HEK293T (cell line): ENCODE measurements at regions not wholly inside any gene's neighbourhood (a gene's known extent, or its start where the extent isn't known, plus 50 kb on each side); places are given as distances from the start of the nearest gene placed in this dataset.

Experiments used
- BHLHE40 ChIP-seq: fragments of 450-650 bp; IDR thresholded peaks from 2 replicates; pipeline ENCODE4 v1.6.1; 2016; ENCODE audit warnings: mild to moderate bottlenecking, moderate library complexity, borderline replicate concordance
- FOXK2 ChIP-seq: fragments of 450-650 bp; IDR thresholded peaks from 2 replicates; pipeline ENCODE4 v1.6.1; 2016; ENCODE audit warnings: mild to moderate bottlenecking
- L3MBTL2 ChIP-seq: fragments of 450-650 bp; conservative IDR thresholded peaks from 2 replicates; pipeline ENCODE4 v1.6.1; 2016; ENCODE audit warnings: mild to moderate bottlenecking
- SP1 ChIP-seq: fragments of 450-650 bp; IDR thresholded peaks from 2 replicates; pipeline ENCODE4 v1.6.1; 2017
- ZNF384 ChIP-seq: fragments of 450-650 bp; IDR thresholded peaks from 2 replicates; pipeline ENCODE4 v1.6.1; 2016

GRCh38 chr7:93678185-93678584, 103.7 kb upstream of the CALCR start:
- TF ChIP-seq ZNF384 (no peak), FOXK2 (no peak), BHLHE40 (no peak), SP1 (no peak), L3MBTL2 (no peak)
